GM18498 (cell line): ENCODE measurements at regions not wholly inside any gene's neighbourhood (a gene's known extent, or its start where the extent isn't known, plus 50 kb on each side); places are given as distances from the start of the nearest gene placed in this dataset.

Experiments used
- ATAC-seq: cut with Tn5 transposase; IDR thresholded peaks from one replicate; pipeline ENCODE4 v1.9.1; 2021; ENCODE audit warnings: mild to moderate bottlenecking, moderate library complexity; ENCODE audit not compliant: unreplicated experiment

DNA sequence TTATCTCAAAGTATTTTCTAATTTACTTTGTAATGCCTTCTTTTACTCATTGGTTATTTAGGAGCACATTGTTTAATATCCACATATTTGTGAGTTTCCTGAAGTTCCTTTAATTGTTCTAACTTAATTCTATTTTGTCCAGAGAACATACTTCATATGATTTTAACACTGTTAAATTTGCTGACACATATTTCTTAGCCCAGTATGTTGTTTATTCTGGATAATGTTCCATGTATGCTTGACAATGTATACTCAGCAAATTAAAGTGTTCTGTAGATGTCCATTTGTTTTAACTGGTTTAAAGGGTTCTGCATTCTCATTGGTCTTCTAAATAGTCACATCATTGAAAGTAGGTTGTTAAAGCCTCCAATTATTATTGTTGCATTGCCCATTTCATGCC is 643.7 kb upstream of the NR5A2 start:
- no peak for ATAC-seq

DNA sequence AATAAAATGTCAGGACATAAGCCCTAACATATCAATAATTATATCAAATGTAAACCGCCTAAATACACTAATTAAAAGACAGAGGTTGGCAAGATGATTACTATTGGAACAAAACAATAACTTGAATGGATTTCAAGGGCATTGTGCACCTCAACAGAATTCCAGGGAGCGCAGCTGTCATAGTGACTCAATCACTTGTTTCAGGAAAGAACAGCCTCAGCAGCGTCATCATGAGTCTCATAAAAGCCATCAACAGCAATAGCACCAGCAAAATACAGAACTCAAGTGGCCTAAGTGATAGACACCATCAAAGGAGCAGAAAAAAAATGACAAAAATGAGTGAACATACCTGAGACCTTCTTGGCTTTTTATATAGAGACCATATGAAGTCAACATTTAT is 632.7 kb upstream of the NR5A2 start:
- no peak for ATAC-seq

DNA sequence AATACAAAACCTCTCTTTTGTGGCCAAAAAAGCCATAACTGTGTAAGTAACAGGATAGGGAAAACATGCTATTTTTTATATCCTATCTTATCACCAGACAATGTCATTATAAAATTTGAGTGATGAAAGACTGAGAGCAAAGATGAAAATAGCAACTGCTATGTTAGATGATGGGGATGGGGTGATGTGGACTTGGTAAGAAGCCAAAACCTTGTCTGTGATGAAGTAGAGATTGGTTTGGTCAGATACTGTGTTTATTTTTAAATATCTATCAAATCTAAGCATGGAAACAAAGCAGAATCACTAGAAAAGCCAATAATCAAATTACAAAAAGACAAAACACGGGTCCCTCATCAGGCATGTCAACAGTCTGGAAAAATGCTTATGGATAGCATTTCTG is 631.1 kb upstream of the NR5A2 start:
- ATAC-seq = no peak

DNA sequence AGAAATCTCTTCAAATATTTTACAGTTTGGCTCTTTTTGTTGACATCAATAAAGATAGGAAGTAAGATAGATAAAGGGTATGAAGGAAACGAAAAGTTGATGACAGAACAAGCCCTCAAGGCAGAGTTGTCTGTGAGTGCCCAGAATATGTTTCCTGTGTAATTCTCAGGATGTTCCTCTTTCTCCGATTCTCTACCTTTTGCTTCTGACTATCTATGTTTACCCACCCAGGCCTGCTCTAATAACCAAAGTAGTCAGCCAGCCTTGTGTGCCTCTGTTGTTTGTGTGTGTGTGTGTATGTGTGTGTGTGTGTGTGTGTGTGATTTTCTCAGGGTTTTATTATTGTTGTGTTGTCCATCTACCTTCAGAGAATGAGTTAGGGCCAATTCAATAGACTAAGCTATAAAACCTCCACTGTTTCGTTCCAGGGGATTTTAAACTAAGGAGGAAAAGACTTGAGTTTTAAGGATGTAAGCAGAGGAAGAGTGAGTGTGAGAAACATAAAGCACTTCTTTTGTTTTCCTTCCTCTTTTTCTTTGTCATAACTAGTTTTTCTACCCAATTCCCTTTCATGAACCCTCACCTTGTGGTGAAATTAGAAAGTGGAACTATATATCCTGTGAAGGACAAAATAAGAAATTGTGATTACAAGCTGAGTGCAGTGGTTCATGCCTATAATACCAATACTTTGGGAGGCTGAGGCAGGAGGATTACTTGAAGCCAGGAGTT is 627.4 kb upstream of the NR5A2 start:
- peak; percentile 81 for ATAC-seq

DNA sequence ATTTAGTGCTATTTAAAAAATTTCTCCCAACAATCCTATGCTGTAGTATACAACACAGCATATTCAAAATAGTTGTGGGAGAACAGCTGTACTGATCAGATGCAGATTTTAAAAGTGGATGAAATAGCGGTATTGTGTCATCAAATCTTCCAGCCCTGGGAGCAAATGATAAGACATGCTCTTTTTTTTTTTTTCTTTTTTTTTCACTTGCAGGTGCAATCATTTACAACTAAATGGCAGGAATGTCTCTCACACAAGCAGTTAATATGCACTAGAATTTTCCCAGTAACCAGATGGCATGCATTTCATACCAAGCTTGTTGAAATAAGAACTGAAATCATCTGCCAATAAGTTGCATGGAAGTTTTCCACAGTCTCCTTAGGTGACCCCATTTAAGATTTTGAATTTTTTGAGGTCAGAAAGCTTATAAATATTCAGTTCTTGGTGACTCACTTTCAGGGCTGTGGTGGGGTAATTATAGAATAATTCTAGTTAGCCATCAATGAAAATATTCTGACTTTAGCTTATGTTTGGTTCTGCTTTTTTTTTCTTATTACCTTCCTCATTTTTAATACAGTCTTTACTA is 623.9 kb upstream of the NR5A2 start:
- ATAC-seq = no peak

DNA sequence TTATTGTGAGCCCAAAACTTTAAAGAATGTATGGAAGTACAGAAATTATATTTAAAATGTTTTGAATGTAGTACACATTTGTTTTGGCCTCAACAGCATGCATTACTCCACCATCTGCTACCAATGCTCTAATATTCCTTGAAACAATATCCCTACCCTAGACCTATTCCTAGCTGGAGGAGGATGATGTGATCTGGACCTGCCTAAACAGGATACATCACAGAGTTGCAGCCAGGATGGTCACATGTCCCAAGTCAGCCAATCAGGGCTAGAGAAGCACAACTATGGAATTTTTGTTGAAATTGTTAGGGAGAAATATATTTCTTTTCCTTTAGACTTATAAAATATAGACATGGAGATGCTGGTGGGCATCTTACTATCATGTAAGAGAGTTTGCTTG is 623.3 kb upstream of the NR5A2 start:
- ATAC-seq = no peak

DNA sequence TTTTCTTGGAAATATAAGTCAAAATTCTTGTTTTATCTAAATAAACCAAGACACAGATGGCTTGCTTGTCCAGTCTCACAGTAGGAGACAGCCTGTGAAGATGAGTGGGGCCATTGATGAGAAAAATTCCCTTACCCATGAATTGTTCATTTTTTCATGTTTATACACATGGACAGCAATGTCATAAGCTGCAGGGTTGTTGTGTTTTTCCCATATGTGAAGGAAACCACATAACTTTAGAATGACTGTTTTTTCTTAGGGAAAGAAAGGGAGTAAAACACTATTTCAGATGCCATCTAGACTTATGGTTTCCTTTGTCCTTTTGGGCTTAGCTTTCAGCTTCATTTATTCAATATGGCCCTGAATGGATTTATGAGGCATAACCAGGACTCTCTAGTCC is 622.5 kb upstream of the NR5A2 start:
- ATAC-seq = no peak

DNA sequence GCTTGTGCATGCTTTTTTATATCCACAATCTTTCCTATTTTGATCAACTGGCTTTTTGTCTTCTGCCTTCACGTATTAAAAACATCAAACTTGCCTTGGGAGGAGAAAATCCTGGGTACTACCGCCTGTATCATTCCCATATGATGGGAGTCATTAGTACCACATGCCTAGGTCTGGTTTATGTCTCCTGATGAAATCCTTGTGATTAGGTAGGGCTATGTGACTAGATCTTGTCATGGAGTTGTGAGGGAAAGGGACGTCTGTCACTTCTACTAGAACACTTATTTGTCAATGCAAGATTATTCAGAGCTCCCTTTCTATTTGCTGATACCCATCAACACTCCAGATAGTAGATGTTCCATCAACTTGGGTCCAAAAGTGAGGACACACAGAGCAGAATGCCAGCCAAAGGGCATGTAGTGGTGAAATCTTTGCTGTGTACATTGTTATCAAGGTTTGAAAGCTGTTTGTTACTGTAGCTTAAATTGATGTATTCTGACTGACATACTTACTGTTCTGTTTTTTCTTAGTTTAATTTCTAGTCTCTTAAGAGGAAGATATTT is 621.8 kb upstream of the NR5A2 start:
- ATAC-seq = no peak

DNA sequence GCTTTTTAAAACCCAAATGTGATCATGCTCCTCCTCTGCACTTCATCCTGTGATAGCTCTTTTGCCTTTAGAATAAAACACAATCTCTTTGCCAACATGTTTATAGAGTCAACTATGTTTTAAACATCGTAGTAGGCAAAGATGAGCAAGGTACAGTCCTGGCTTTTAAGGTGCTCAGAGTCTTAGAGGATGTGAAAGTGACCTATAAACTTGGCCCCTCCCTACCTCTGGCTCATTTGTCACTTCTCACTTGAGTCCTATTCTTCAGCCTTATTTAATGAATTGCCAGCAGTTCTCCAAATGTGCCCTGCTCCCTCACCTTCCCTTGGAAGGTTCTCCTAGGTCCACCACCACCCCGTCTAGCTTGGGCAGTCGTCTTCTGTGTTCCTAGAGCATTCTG is 617.0 kb upstream of the NR5A2 start:
- ATAC-seq = no peak

DNA sequence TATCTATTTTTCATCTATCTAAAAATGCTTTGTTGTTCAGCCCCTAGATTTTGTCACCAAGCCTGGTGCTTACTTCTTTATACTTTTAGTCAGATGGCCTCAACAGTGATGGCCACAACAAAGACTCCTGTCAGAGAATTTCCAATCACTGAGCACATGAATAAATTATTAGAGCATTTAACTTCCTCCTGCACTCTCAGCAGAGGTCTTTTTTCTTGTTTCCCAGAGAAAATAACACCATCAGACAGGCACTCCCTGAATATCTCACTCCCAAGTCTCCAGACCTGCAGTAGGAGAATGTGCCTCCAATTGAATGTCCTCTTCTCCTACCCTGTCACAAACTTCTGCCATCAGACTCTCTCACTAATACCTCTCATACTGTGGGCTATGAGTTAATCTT is 616.0 kb upstream of the NR5A2 start:
- ATAC-seq = no peak

DNA sequence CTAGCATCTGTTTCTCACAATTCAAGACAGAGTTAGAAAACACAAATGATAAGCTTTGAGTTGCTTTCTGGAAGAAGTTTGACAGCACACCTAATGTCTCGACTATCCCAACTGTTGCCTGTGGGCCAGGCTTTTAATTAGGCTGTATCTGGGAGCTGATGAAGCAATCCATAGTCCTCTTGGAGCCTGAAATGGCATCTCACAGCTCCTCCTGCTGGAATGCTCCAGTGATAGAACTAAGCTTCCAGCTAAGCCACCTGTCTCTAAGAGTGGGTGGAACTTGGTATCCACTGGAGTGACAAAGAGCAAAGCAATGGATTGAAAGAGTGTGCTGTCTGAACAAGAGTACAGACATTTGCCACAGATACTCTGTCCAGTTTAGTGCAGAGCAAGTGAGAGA is 605.3 kb upstream of the NR5A2 start:
- no peak for ATAC-seq

DNA sequence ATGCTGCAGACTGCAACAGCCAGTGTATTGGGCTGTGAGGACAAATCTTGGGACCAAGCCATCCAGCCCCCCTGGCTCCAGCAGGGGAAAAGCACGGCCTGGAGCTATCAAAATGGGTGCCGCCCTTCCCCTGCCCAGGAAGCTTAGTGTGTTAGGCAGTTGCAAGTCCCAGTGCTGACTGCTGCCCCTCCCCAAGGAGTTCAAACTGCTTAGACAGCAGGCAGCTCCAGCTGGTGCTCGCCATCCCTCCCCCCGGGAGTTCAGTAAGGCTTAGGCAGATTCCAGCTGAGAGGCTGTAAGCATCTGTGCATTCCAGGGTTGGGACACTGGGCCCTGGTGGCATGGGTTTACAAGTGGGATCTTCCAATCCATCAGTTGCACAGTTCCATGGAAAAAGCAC is 579.6 kb upstream of the NR5A2 start:
- ATAC-seq = no peak

DNA sequence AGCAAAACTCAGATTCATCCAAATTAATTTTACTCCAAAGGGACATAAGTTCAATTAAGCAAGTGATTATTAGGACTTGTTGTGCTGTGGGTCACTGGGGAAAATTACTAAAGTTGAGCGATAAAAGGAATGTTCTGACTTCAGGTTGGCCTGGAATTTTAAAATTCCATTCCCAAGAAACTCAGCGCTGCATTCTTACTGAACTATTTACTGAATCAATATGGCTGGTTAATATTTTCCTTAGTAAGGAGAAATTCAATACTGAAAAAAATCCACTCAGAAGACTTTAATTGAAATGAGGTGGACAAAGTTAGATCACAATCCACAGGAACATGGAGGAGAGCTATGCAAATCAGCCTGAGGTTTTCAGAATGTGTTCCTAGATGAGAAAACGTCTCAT is 578.9 kb upstream of the NR5A2 start:
- ATAC-seq = no peak

DNA sequence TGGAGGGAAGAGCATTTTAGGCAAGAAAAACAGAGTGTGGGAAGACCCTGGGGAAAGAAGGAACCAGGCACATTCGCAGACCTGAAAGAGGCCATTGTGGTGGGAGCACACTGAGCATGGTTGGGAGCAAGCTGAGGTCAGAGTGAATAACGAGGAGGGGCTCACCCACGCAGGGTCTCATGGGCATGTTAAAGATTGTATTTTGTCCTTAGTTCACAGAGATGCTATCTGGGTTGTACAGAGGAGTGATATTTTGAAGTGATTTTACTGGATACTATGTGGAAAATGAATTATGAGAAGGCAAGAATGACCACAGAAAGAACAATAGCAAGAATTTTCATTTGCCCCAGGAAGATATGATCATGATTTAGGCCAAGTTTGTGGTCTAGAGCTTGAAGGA is 578.3 kb upstream of the NR5A2 start:
- ATAC-seq = no peak

DNA sequence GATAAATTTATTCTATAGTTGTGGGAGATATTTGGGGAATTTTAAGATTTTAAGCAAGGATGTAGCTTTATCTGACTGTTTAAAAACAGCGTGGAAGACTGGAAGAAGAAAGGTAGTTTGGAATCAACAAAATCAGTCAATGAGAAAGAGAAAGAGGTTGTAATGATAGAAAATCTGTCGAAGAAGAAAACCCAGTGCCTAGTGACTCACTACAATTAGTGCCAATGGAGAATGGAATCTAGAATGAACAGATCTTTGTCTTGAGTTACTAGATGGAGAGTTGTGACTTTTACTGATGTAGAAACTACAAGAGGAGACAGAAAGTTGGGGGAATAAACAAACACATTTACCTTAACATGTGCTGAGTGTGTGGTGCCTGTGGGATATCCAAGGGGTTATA is 577.8 kb upstream of the NR5A2 start:
- no peak for ATAC-seq

DNA sequence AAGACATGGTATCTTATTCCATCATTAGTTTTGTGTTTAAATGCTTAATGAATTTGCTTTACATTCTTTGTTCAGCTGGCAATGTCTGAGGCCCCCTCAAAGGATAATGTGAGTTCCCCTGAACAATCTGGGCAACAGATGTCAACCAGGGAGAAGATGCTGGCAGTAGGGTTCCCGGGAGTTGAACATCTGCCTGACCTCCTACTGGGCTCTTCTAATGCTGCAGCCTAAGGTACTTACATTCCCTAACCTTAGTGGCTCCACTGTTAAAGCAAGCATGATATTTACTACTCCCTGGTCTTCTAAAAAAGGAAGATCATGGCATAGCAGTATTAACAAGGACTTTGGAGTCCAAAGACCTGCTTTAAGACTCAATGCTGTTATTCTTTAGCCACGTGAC is 574.9 kb upstream of the NR5A2 start:
- ATAC-seq = no peak

DNA sequence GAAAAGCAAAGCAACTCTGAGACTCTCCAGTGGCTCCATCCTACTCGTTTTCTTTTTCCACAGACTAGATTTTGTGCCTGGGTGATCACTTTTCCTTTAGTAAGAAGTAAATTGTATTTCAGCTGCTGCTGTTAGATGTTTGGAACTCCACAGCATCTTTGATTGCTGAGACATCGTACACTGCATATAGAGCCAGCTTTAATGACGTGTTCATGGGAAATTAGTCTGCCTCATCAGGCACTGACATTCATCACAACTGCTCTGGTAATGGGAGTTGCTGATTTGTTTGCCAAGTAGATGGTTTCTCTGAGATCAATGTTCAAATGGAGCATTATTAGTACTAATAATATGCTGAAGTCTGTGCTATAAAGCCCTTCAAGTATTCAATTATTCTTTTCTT is 573.8 kb upstream of the NR5A2 start:
- no peak for ATAC-seq

DNA sequence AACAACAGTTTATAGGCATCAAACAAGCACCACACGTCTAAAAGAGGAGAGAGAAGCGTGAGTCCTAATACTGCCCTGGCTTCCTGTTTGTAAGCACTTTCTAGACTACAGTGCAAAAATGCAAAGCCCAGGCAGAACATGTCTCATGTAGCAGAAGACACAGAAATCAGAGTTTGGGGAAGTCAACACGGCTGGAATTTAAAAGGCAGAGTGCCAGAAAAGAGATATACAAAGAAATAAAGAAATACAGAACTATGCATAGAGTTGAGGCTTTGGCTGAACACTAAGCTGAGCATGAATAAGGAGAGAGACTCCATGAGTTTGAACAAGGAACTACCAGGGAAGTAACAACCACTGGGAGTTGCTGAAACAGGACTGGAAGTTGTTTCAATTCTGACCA is 566.6 kb upstream of the NR5A2 start:
- ATAC-seq = no peak

DNA sequence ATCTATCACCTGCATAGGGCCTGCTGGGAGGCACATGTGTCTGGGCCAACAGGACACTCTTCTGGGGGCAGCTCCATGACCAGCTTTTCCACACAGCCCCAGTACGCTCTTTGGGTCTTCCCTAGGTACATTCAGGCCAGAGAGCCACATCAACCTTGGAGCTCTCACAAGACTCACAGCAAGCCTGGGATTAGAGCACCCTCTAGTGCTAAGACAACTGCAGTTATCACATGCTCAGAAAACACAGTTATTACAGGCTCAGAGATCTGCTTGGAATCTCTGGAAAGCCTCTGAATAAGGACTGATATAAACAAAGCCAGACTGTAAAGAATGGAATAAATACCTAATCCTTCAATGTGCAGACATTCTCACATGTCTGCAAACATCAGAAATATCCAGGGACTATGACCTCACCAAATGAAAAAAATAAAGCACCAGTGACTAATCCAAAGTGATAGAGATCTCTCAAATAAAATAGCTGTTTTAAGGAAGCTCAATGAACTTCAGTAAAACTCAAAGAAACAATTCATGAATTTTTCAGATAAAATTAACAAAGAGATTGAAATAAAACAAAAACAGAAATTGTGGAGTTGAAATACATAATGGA is 563.9 kb upstream of the NR5A2 start:
- peak; percentile 73 for ATAC-seq

DNA sequence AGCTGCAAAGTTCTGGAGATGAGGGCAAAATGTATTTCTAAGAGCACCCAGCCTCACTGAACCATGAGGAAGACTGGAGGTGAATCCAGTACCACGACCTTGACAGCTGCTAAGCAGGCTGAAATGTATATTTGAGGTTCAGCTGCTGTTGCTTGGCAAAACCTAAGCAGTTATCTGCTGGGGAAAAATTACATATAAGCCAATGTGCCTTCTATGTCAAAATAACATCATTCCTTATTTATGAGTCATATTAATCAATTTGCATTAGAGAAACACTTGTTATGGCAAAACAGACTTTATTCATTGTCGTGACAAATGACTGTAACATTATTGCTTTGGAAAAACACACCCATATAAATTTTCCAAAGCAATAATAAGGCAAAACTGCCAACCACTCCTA is 560.5 kb upstream of the NR5A2 start:
- ATAC-seq = no peak

DNA sequence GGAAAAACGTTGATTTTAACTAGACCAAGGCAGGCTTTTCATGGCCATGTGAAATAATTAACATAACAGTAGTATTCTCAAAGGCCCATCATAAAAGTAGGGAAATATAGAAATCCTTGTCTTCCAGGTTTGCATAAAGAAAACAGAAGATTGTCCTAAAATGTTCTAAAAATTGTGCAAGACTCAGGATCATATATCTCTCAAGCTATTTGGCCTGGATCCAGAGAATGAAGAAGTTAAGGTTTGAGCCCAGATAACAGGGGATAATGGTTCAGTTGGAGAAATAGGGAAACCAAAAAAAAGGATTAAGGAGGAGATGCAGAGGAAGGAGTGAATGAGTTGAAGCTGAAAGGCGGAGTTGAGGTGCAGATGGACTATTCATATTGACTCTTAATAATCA is 555.5 kb upstream of the NR5A2 start:
- ATAC-seq = no peak

DNA sequence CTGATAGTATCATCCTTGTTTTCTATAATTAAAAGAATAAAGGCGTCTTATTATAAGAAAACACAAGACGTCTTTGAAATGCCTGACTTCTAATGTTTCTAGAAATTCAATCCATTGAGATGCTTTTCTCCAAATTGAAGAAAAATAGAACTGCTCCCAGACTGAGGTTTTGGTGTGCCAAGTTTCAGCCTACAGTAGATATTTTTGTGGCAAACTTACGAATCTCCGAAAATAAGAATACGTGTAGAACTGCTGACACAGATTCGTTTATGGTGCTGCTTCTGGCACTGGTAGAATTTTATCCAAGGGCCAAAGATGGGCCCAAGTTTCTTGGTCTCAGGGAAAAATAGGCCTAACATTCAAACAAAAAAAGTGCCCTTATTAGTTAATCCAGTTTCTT is 554.5 kb upstream of the NR5A2 start:
- ATAC-seq = no peak
